Osteocyte (in vitro differentiated cells): ENCODE measurements at regions not wholly inside any gene's neighbourhood (a gene's known extent, or its start where the extent isn't known, plus 50 kb on each side); places are given as distances from the start of the nearest gene placed in this dataset.
"Not testable (repeated sequence)": the region's sequence is repeated elsewhere in the genome, so short reads cannot be mapped to it uniquely, and the experiment has no call there.

Source experiments
- DNase-seq: peaks from one replicate; pipeline ENCODE4 v3.0.0; 2021; ENCODE audit warnings: mixed read lengths; ENCODE audit not compliant: unreplicated experiment; ENCODE audit errors: extremely low spot score
- H3K27ac Mint-ChIP-seq: one replicate; pipeline ENCODE4 v1.8.0; 2021; ENCODE audit warnings: mild to moderate bottlenecking, mixed read lengths; ENCODE audit not compliant: unreplicated experiment
- H3K27me3 Mint-ChIP-seq: one replicate; pipeline ENCODE4 v1.8.0; 2021; ENCODE audit warnings: mixed read lengths; ENCODE audit not compliant: unreplicated experiment
- H3K36me3 Mint-ChIP-seq: one replicate; pipeline ENCODE4 v1.8.0; 2021; ENCODE audit warnings: mixed read lengths; ENCODE audit not compliant: unreplicated experiment
- H3K4me1 Mint-ChIP-seq: one replicate; pipeline ENCODE4 v1.8.0; 2021; ENCODE audit warnings: mixed read lengths; ENCODE audit not compliant: unreplicated experiment
- H3K4me3 Mint-ChIP-seq: one replicate; pipeline ENCODE4 v1.8.0; 2021; ENCODE audit warnings: mild to moderate bottlenecking, moderate library complexity, mixed read lengths; ENCODE audit not compliant: unreplicated experiment
- H3K9me3 Mint-ChIP-seq: one replicate; pipeline ENCODE4 v1.8.0; 2021; ENCODE audit warnings: mixed read lengths; ENCODE audit not compliant: unreplicated experiment
- TF ChIP-seq, protein P1 (sequence below): fragments of 200-600 bp; sonication (generic); IDR thresholded peaks from 2 replicates; pipeline ENCODE4 v1.5.0; 2021; ENCODE audit warnings: antibody characterized with exemption, mild to moderate bottlenecking, moderate library complexity

DNA sequence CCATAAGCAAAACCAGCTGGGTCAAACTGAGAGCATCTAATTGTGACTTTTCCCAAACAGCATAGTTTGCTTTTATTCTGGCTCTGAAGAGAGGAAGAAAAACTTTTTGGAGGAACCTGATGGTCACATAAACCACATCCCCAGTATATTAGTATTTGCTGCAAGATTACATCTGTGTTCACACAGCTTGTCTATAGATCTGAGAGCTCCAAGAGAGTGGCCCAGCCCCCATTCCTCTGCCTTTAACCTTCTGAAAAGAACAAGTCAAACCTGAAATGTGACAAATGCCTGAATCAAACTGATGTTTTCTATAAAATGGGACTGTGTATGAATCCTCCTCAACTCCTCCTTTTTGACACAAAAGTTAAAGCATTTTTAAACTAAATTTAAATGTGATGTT is 435.2 kb downstream of the ZNF479 start:
- not testable (repeated sequence) for H3K27me3 Mint-ChIP-seq, H3K4me1 Mint-ChIP-seq, DNase-seq, H3K36me3 Mint-ChIP-seq, H3K27ac Mint-ChIP-seq, H3K4me3 Mint-ChIP-seq
- peaks cover 24% of the 10 kb centered on the region for H3K9me3 Mint-ChIP-seq

DNA sequence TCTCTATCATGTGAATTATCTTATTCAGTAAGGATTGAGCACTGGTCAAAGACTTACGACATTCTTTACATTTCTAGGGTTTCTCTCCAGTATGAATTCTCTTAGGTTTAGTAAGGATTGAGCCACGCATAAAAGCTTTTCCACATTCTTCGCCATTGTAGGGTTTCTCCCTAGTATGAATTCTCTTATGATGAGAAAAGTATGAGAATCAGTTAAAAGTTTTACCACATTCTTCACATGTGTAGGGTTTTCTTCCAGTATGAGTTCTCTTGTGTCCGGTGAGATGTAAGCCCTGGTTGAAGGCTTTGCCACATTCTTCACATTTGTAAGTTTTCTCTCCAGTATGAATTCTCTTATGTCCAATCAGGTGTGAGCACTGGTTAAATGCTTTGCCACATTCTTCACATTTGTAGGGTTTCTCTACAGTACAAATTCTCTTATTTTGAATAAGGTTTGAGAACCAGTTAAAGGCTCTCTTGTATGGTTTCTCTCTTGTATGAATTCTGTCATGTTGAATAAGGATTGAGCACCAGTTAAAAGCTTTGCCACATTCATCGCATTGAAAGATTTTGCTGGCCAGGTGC is 445.9 kb downstream of the ZNF479 start:
- TF ChIP-seq, protein P1, sequence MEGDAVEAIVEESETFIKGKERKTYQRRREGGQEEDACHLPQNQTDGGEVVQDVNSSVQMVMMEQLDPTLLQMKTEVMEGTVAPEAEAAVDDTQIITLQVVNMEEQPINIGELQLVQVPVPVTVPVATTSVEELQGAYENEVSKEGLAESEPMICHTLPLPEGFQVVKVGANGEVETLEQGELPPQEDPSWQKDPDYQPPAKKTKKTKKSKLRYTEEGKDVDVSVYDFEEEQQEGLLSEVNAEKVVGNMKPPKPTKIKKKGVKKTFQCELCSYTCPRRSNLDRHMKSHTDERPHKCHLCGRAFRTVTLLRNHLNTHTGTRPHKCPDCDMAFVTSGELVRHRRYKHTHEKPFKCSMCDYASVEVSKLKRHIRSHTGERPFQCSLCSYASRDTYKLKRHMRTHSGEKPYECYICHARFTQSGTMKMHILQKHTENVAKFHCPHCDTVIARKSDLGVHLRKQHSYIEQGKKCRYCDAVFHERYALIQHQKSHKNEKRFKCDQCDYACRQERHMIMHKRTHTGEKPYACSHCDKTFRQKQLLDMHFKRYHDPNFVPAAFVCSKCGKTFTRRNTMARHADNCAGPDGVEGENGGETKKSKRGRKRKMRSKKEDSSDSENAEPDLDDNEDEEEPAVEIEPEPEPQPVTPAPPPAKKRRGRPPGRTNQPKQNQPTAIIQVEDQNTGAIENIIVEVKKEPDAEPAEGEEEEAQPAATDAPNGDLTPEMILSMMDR = no peak
- Mint-ChIP-seq H3K9me3 (peaks cover 54% of the 10 kb centered on the region), H3K27me3 (no peaks in the 10 kb centered on the region), H3K4me1 (no peaks in the 10 kb centered on the region), H3K36me3 (no peaks in the 10 kb centered on the region), H3K4me3 (no peak overlapping the region), H3K27ac (no peak overlapping the region)
- DNase-seq = no peak

DNA sequence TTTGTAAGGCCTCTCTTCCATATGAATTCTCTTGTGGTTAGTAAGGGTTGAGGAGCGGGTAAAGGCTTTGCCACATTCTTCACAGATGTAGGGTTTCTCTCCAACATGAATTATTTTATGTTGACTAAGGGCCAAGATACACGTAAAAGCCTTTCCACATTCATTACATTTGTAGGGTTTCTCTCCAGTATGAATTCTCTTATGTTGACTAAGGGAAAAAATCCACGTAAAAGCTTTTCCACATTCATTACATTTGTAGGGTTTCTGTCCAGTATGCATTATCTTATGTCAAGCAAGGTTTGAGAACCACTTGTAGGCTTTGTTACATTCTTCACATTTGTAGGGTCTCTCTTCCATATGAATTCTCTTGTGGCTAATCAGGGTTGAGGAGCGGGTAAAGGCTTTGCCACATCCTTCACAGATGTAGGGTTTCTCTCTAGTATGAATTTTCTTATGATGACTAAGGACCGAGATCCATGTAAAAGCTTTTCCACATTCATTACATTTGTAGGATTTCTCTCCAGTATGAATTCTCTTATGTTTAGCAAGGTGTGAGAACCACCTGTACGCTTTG is 493.0 kb downstream of the ZNF479 start:
- TF ChIP-seq, protein P1 = no peak
- peaks cover 45% of the 10 kb centered on the region for H3K9me3 Mint-ChIP-seq
- no peaks in the 10 kb centered on the region for H3K36me3 Mint-ChIP-seq
- H3K27ac Mint-ChIP-seq = no peak overlapping the region
- H3K4me1 Mint-ChIP-seq = no peaks in the 10 kb centered on the region
- no peak for DNase-seq
- H3K27me3 Mint-ChIP-seq = no peaks in the 10 kb centered on the region
- H3K4me3 Mint-ChIP-seq = no peak overlapping the region

DNA sequence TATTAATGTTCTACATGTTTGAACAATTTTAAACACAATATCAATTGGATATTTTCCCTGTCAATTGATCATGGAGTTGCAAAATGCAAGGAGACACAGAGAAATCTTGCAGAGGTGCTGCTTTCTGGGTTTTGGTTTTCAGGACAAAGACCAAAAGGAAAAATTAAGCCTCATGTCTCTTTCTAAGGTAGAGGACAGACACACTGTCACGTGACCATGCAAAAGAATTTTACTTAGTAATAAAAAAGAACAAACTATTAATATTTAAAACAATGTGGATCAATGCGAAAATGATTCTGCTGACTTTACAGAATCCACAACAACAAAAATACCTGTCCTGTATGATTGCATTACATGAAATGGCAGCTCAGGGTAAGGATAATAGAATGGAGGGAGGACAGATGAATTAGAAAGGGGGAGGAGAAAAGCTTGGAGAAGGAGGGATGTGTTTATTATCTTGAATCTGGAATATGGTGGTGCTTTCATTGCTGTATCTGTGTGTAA is 493.7 kb upstream of the NUPR2 start:
- H3K36me3 Mint-ChIP-seq = no peaks in the 10 kb centered on the region
- DNase-seq = no peak
- H3K4me1 Mint-ChIP-seq = no peaks in the 10 kb centered on the region
- TF ChIP-seq, protein P1 = no peak
- no peak overlapping the region for H3K27ac Mint-ChIP-seq
- no peak overlapping the region for H3K4me3 Mint-ChIP-seq
- peaks cover 68% of the 10 kb centered on the region for H3K9me3 Mint-ChIP-seq
- no peaks in the 10 kb centered on the region for H3K27me3 Mint-ChIP-seq

DNA sequence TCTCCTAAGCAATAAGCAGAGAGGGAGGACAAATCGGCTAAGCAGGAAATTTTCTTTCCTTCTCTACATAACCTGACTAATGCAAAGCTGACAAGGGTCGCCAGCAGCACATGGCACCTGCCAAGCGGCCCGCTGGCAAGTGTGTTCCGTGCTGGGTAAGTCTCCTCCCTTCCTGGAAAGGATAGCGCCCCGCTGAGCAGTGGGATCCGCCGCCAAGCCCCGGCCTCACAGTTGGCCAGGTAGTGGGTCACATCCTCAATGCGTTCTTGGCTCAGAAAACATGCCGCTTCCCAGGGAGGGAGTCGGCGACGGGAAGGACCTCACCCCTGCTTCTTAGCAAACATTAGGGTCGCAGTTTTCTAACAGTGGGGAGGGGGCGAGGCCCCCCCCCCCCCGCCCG is 488.9 kb upstream of the NUPR2 start:
- no peak for DNase-seq
- Mint-ChIP-seq H3K4me1 (no peaks in the 10 kb centered on the region), H3K36me3 (peaks cover 3% of the 10 kb centered on the region), H3K27me3 (no peaks in the 10 kb centered on the region), H3K9me3 (peaks cover 57% of the 10 kb centered on the region), H3K4me3 (no peak overlapping the region), H3K27ac (no peak overlapping the region)
- TF ChIP-seq, protein P1 = no peak
